GM12872 (cell line): ENCODE measurements at regions not wholly inside any gene's neighbourhood (a gene's known extent, or its start where the extent isn't known, plus 50 kb on each side); places are given as distances from the start of the nearest gene placed in this dataset.

Experiments used
- CTCF ChIP-seq: IDR thresholded peaks from 3 replicates; pipeline ENCODE4 v1.5.1; 2011; ENCODE audit warnings: low read depth, mild to moderate bottlenecking, low read length, moderate library complexity; ENCODE audit not compliant: insufficient read depth

DNA sequence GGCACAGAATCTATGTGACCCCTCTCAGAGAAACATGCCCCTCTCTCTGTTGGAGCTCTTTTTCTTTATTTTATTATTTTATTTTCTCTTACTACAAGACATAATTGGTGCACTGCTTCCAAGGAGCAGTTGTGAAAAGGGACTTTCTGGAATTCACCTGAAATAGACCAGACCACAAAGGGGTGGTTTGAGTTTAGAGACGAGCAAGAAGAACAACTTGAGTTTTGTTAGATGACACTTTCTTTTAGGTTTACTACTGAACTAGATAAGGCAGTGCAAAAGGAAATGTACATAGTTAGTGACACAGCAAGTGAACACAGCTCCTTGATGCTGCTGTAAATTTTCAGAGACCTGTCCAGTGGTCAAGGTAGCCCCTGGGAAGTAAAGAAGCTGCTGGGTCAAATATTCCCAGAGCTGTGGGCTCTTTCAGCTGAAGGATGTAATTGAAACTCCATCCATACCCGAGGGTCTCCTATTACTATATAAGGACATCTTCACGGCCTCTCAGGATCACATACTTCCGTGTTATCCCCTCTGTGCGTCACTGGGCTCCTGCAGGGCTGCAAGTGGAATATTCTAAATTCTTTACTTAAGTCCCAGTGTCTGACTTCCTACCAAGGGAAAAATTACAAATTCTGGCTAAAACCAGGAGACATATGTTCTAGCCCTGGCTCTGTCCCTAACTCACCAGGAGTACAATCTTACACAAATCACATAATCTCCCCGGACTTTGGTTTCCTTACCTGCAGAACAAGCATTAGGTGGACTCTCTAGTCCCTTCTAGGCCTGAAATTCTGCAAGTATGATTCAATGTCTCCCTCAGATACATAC is 69.1 kb upstream of the ADTRP start:
- no peak for TF ChIP-seq CTCF

DNA sequence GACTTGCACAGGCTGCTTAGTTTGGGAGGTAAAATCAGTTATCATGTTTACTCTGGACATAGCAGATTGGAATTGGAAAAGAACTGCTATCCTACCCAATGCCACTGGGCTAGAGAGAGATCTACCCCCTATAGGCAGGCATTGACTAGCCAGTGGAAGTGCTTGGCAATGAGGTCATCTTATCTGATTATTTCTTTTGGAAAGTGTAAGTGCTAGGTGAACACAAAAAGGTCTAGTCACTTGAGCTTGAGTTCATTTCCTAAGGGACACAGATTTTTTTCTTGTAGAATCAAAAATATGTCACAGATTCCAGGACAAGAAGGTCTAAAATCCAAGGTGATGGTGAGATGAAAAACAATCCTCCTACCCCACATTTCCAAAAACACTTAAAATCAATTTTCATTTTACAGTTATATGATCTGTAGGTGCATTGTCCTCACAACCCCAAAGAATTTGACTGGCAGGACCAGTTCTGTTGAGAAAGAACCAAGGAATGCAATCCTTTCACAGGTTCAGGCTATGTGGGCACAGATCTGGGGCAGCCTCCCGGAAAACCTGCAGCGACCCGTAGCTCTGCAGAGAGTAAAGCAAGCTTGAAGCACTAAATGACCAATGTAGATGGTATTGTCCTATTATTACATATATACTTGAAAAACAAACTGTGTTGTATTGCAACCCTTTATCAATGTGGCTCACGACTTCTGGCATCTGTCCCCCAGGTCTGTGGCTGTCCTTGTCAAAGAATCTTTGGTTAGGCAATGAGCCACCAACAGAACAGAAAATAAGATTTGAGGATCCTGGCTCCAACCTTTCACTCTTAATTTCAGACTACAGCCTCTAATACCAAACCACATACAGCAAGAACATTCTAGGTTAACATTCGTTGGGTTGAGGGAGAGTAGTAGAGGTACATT is 67.3 kb upstream of the ADTRP start:
- no peak for TF ChIP-seq CTCF

DNA sequence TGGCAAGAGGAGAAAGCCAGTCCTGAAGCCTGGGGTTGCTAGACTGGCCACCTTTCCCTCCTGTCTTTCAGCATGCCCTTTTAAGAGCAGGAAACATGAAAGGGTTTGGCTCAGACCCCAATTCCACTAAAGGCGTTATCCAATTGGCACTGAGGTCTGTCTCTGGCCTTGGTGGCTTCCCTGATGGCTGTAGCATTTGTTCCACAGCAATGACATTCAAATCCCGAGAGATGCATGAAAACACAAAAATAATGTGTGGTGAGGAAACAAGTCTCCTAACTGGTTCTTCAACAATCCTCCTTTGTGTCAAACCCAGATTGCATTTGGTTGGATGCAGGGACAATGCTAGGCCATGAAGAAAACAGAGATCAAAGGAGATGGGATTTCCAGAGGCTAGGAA is 56.5 kb upstream of the ADTRP start:
- no peak for TF ChIP-seq CTCF

DNA sequence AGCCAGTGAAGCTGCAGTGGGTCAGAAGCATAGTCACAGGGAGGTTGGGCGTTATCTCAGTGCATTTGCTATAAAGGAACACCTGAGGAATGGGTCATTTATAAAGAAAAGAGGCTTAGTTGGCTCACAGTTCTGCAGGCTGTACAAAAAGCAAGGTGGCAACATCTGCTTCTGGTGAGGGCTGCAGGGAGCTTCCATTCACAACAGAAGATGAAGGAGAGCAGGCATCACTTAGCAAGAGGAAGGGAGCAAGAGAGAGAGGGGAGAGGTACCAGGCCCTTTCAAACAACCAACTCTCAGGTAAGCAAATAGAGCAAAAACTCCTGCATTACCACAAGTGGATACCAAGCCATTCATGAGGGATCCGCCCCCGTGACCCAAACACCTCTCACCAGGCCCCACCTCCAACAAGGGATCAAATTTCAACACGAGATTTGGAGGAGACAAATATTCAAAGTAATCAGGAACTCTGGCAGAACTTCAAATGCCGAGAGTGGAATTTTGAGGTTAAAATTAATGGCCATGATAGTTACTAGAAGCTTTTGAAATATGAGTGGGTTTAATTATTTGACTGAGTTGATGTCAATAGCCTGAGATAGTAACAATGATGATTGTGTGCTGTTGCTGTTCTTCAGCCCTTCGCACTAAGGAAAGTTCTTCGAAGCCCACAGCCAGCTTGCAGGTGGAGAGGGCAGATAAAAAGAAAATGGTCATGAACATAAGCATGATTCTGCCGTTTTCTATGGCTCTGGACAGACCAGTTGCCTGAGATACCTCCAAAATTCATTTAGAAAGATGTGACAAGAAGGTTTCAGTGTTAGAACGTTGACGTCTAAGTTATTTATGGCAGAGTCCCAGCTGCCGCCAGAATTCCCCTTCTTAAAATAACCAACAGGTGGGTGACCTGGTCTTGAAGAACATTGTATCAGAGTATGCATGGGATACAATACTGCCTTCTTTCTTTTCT is 55.3 kb upstream of the ADTRP start:
- TF ChIP-seq CTCF, result no peak

- no peak for TF ChIP-seq CTCF
Observed at GRCh38 chr6:11831653-11832052, 53.0 kb upstream of the ADTRP start.

GRCh38 chr6:11830520-11830919 is 51.9 kb upstream of the ADTRP start:
- TF ChIP-seq CTCF, result no peak

GRCh38 chr6:11830105-11830504 is 51.5 kb upstream of the ADTRP start:
- TF ChIP-seq CTCF, result no peak
